CD4-positive, alpha-beta T cell (primary cell): ENCODE measurements at regions not wholly inside any gene's neighbourhood (a gene's known extent, or its start where the extent isn't known, plus 50 kb on each side); places are given as distances from the start of the nearest gene placed in this dataset.

ENCODE experiments used
- ATAC-seq: fragments of 200-7000 bp; cut with Tn5 transposase; one replicate; pipeline ENCODE4 v1.10.0; 2022; ENCODE audit warnings: mild to moderate bottlenecking; ENCODE audit not compliant: poor library complexity
- CTCF ChIA-PET: fragments of 350-600 bp; sonication (Branson Sonifier 250); formaldehyde crosslinking; loops from one replicate; lab custom pipeline; 2021; ENCODE audit warnings: antibody characterized with exemption, inconsistent platforms; lab: Charles Lee
- POLR2A ChIA-PET: fragments of 350-600 bp; sonication (Branson Sonifier 250); formaldehyde crosslinking; loops from one replicate; lab custom pipeline; 2021; ENCODE audit warnings: antibody characterized with exemption, inconsistent platforms; lab: Charles Lee
- DNase-seq, 14 experiments: peaks; one replicate each; pipeline ENCODE4 v3.0.0-alpha.2; 2013 to 2020; ENCODE audit warnings: mixed read lengths in 2 of 14
- H3K27ac ChIP-seq, 2 donors: one replicate each; pipeline versions ENCODE4 v1.5.1 to v1.7.0; 2013; ENCODE audit warnings: low read length in 2 of 2, low read depth in 1 of 2, mild to moderate bottlenecking in 1 of 2
- H3K27me3 ChIP-seq, 2 experiments: 1 replicate in 1 of 2; 2 replicates in 1 of 2; pipeline versions ENCODE4 v1.6.1 to v1.7.0; 2013; ENCODE audit warnings: low read length in 2 of 2, control low read depth in 1 of 2, mild to moderate bottlenecking in 1 of 2, moderate library complexity in 1 of 2; ENCODE audit not compliant: insufficient read depth in 2 of 2, control insufficient read depth in 1 of 2
- H3K36me3 ChIP-seq: one replicate; pipeline ENCODE4 v1.6.1; 2013; ENCODE audit warnings: low read length, control low read depth; ENCODE audit not compliant: insufficient read depth
- H3K4me1 ChIP-seq: one replicate; pipeline ENCODE4 v1.6.1; 2013; ENCODE audit warnings: low read length, control low read depth; ENCODE audit not compliant: insufficient read depth
- H3K4me3 ChIP-seq: one replicate; pipeline ENCODE4 v1.5.1; 2013; ENCODE audit warnings: mild to moderate bottlenecking, low read length, moderate library complexity
- H3K9me3 ChIP-seq, 2 experiments: 1 replicate in 1 of 2; 2 replicates in 1 of 2; pipeline versions ENCODE4 v1.6.1 to v1.7.0; 2013; ENCODE audit warnings: low read length in 2 of 2, mild to moderate bottlenecking in 2 of 2, control low read depth in 1 of 2, moderate library complexity in 1 of 2; ENCODE audit not compliant: control insufficient read depth in 1 of 2, insufficient read depth in 1 of 2
- H3K27ac Mint-ChIP-seq: one replicate; pipeline ENCODE4 v1.8.0; 2020; ENCODE audit warnings: mixed read lengths
- H3K27me3 Mint-ChIP-seq: one replicate; pipeline ENCODE4 v1.8.0; 2021; ENCODE audit warnings: mixed read lengths
- H3K36me3 Mint-ChIP-seq: one replicate; pipeline ENCODE4 v1.8.0; 2021; ENCODE audit warnings: low read depth, mixed read lengths
- H3K4me1 Mint-ChIP-seq: one replicate; pipeline ENCODE4 v1.8.0; 2021; ENCODE audit warnings: low read depth, mixed read lengths
- H3K4me3 Mint-ChIP-seq: one replicate; pipeline ENCODE4 v1.8.0; 2020; ENCODE audit warnings: mild to moderate bottlenecking, mixed read lengths
- H3K9me3 Mint-ChIP-seq: one replicate; pipeline ENCODE4 v1.8.0; 2020; ENCODE audit warnings: mixed read lengths
- intact Hi-C, 2 experiments: fragments of 100-400 bp; cut with DNase I in 1 of 2; cut with micrococcal nuclease in 1 of 2; formaldehyde crosslinking; loops; one replicate each; pipeline versions ENCODE4 v1.15.1 to v1.9.0; 2023 to 2025; cut with DNase I, micrococcal nuclease
- TF ChIP-seq, protein P1 (sequence below): fragments of 200-600 bp; IDR thresholded peaks from one replicate; pipeline ENCODE4 v1.8.0; 2022; ENCODE audit warnings: antibody characterized with exemption, mild to moderate bottlenecking

DNA sequence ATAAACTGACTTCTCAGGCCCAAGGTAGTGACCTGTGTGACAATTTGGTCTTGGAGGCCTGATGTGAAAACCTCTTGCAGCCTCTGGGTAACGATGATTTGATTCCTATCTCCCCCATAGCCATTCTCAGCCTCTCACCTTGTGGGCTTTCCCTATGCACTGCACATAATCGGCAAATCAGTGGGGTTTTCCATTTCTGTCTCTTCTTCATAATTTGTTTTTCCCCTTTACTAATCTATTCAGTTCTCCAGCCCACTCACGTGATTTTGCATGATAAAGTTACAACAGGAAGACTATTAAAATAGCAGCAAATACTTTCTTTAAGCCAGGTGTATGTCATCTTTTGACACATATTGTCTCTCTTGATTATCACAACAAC is 893.7 kb downstream of the TFAP2A start:
- DNase-seq (no peak), ATAC-seq (no peak)
- Histone ChIP-seq H3K27me3 (no peaks in the 10 kb centered on the region), H3K4me1 (no peaks in the 10 kb centered on the region), H3K4me3 (no peak overlapping the region), H3K9me3 (no peaks in the 10 kb centered on the region), H3K27ac (no peak overlapping the region), H3K36me3 (no peaks in the 10 kb centered on the region)
- H3K27me3 Mint-ChIP-seq = peaks cover 6% of the 10 kb centered on the region
- intact Hi-C loops = no loop called here
- no peaks in the 10 kb centered on the region for H3K9me3 Mint-ChIP-seq
- H3K36me3 Mint-ChIP-seq = no peaks in the 10 kb centered on the region
- TF ChIP-seq, protein P1, sequence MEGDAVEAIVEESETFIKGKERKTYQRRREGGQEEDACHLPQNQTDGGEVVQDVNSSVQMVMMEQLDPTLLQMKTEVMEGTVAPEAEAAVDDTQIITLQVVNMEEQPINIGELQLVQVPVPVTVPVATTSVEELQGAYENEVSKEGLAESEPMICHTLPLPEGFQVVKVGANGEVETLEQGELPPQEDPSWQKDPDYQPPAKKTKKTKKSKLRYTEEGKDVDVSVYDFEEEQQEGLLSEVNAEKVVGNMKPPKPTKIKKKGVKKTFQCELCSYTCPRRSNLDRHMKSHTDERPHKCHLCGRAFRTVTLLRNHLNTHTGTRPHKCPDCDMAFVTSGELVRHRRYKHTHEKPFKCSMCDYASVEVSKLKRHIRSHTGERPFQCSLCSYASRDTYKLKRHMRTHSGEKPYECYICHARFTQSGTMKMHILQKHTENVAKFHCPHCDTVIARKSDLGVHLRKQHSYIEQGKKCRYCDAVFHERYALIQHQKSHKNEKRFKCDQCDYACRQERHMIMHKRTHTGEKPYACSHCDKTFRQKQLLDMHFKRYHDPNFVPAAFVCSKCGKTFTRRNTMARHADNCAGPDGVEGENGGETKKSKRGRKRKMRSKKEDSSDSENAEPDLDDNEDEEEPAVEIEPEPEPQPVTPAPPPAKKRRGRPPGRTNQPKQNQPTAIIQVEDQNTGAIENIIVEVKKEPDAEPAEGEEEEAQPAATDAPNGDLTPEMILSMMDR = no peak
- CTCF ChIA-PET = no interaction called here
- no peak overlapping the region for H3K27ac Mint-ChIP-seq
- no peak overlapping the region for H3K4me3 Mint-ChIP-seq
- H3K4me1 Mint-ChIP-seq = no peaks in the 10 kb centered on the region
- POLR2A ChIA-PET = no interaction called here

DNA sequence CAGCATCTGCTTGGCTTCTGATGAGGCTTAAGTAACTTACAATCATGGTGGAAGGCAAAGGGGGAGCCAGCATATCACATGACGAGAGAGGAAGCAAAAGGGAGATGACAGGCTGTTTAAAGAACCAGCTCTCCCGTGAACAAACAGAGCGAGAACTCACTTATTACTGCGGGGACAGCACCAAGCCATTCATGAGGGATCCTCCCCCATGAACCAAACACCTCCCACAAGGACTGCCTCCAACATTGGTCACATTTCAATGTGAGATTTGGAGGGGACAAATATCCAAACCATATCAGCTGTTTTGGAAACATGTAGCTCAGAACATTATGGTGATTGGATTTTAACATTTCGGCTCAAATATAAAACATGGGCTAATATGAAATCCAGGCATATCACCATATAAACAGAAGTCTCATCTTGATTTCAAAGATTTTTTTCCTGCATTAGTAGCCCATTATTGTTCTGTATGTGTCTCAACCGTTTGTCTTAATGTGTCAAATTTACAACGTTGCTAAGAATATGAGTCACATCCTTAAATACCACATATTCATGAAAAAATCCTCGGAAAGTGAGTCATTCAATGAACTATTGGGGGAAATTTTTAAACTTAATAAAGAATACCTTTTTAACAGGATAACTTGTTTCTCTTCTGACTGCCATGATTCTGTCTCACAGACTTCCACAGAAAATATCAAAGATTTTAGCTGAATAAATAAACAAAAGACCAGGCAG is 894.3 kb downstream of the TFAP2A start:
- intact Hi-C loops = no loop called here
- Mint-ChIP-seq H3K9me3 (no peaks in the 10 kb centered on the region), H3K4me1 (no peaks in the 10 kb centered on the region), H3K27me3 (peaks cover 6% of the 10 kb centered on the region), H3K27ac (no peak overlapping the region), H3K36me3 (no peaks in the 10 kb centered on the region), H3K4me3 (no peak overlapping the region)
- Histone ChIP-seq H3K4me3 (no peak overlapping the region), H3K4me1 (no peaks in the 10 kb centered on the region), H3K36me3 (no peaks in the 10 kb centered on the region), H3K27me3 (no peaks in the 10 kb centered on the region), H3K27ac (no peak overlapping the region), H3K9me3 (no peaks in the 10 kb centered on the region)
- no peak for DNase-seq
- TF ChIP-seq, protein P1 = no peak
- ChIA-PET POLR2A (no interaction called here), CTCF (no interaction called here)
- no peak for ATAC-seq

DNA sequence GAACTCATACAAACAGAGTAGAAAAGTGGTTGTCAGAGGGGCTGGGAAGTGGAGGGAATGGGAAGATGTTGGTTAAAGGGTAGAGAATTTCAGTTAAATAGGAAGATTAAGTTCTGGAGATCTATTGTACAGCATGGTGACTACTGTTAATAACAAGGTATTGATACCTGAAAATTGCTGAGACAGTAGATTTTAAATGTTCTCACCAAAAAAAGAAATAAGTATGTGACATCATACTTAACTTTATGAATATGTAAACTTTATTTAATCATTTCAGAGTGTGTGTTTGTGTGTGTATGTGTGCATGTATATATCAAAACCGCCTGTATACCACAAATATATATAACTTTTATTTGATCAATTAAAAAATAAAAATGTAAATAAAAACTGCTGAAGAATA is 896.4 kb downstream of the TFAP2A start:
- H3K4me1 Mint-ChIP-seq = no peaks in the 10 kb centered on the region
- Histone ChIP-seq H3K4me3 (no peak overlapping the region), H3K4me1 (no peaks in the 10 kb centered on the region), H3K27me3 (no peaks in the 10 kb centered on the region), H3K27ac (no peak overlapping the region), H3K36me3 (no peaks in the 10 kb centered on the region), H3K9me3 (no peaks in the 10 kb centered on the region)
- no peak for ATAC-seq
- ChIA-PET CTCF (no interaction called here), POLR2A (no interaction called here)
- no peak for DNase-seq
- H3K27ac Mint-ChIP-seq = no peak overlapping the region
- H3K27me3 Mint-ChIP-seq = peaks cover 6% of the 10 kb centered on the region
- TF ChIP-seq, protein P1 = no peak
- H3K4me3 Mint-ChIP-seq = no peak overlapping the region
- intact Hi-C loops = no loop called here
- H3K36me3 Mint-ChIP-seq = no peaks in the 10 kb centered on the region
- H3K9me3 Mint-ChIP-seq = no peaks in the 10 kb centered on the region
